ENCODE measurements at regions not wholly inside any gene's neighbourhood (a gene's known extent, or its start where the extent isn't known, plus 50 kb on each side); places are given as distances from the start of the nearest gene placed in this dataset.

GRCh38 chr12:75818863-75819262 is 212.7 kb downstream of the PHLDA1 start:
- intact Hi-C loops (cut with micrococcal nuclease): loop anchor here (5.0 kb wide), 2 partner anchors 133 to 252 kb away; no protein-coding TSS in a partner anchor
- Histone ChIP-seq H2AK5ac (ENCODE audit: low read depth, low read length) (peak overlapping the region; percentile 91; the same call in 1 of the 2 replicates), H2BK120ac (ENCODE audit: low read depth, low read length) (peak overlapping the region; percentile 96), H3K9me1 (ENCODE audit: insufficient read depth, low read length) (peaks cover 32% of the 10 kb centered on the region), H3K27ac (ENCODE audit: insufficient read depth, low read length) (peak overlapping the region; percentile 97; the same call in 1 of the 2 replicates), H2BK5ac (ENCODE audit: low read depth, low read length, poor library complexity, severe bottlenecking) (peak overlapping the region; percentile 73), H3K79me1 (ENCODE audit: low read depth in 1 of 2, low read length in 2 of 2) (peaks cover 13 to 17% of the 10 kb centered on the region in 2 experiments; a peak in 3 of 4 replicates), H2AK9ac (replicated peaks; ENCODE audit: low read depth, low read length, poor library complexity) (no peak overlapping the region), H2AFZ (replicated peaks; ENCODE audit: low read length, poor library complexity) (no peak overlapping the region), H3K4me3 (ENCODE audit: insufficient read depth, low read depth, low read length) (no peak overlapping the region), H4K5ac (ENCODE audit: low read depth, low read length) (peak overlapping the region; percentile 96; the same call in 1 of the 2 replicates), H3K14ac (replicated peaks; ENCODE audit: low read depth, low read length) (peak overlapping the region; percentile 95), H3K18ac (ENCODE audit: low read depth, low read length) (peak overlapping the region; percentile 97), H3K36me3 (ENCODE audit: control insufficient read depth, insufficient read depth, low read length) (no peaks in the 10 kb centered on the region), H2BK20ac (ENCODE audit: low read depth, low read length) (peak overlapping the region; percentile 87; the same call in 1 of the 2 replicates), H2BK15ac (ENCODE audit: low read depth, low read length) (peak overlapping the region; percentile 97), H3K4me1 (ENCODE audit: control insufficient read depth, insufficient read depth, low read length) (peaks cover 34% of the 10 kb centered on the region), H4K91ac (ENCODE audit: insufficient read depth, low read depth, low read length) (peak overlapping the region; percentile 92), H3K4ac (ENCODE audit: low read depth, low read length) (peak overlapping the region; percentile 94; the same call in 1 of the 2 replicates), H3K9me3 (ENCODE audit: control insufficient read depth, insufficient read depth, low read length) (no peaks in the 10 kb centered on the region), H4K8ac (ENCODE audit: low read depth in 2 of 2, low read length in 2 of 2) (peak overlapping the region; percentile 77 to 88; a peak in 3 of 4 replicates), H3K9ac (ENCODE audit: low read depth, low read length) (no peak overlapping the region), H3K56ac (ENCODE audit: extremely low read depth, insufficient read depth, low read length) (peak overlapping the region; percentile 68; the same call in 1 of the 2 replicates), H3K4me2 (ENCODE audit: low read depth, low read length) (no peak overlapping the region), H4K20me1 (ENCODE audit: insufficient read depth, low read length) (no peaks in the 10 kb centered on the region), H3K27me3 (ENCODE audit: control insufficient read depth, insufficient read depth, low read length) (no peaks in the 10 kb centered on the region), H3K23ac (ENCODE audit: low read depth, low read length) (peak overlapping the region; percentile 73; the same call in 1 of the 2 replicates)
- ChIA-PET CTCF (interaction anchor here (0.7 kb wide), 1 partner anchor 64 kb away, joined by 3 read pairs; no protein-coding TSS in a partner anchor), POLR2A (ENCODE audit: unreplicated experiment) (no interaction called here)
- TF ChIP-seq USF2 (IDR thresholded peaks at IDR 0.05; ENCODE audit: low read depth, low read length) (no peak), CHD1 (IDR thresholded peaks at IDR 0.05; ENCODE audit: low read depth, low read length) (no peak), RFX5 (IDR thresholded peaks at IDR 0.05; ENCODE audit: low read depth, low read length) (no peak), RCOR1 (IDR thresholded peaks at IDR 0.05; ENCODE audit: insufficient replicate concordance, low read length) (no peak), CTCF (conservative IDR thresholded peaks at IDR 0.05; ENCODE audit: low read depth, low read length) (no peak), FOS (IDR thresholded peaks at IDR 0.05; ENCODE audit: low read depth, low read length) (no peak), MAFK (IDR thresholded peaks at IDR 0.05; ENCODE audit: low read depth, low read length) (no peak), SMC3 (IDR thresholded peaks at IDR 0.05; ENCODE audit: low read depth, low read length) (no peak), NFE2L2 (IDR thresholded peaks at IDR 0.05; ENCODE audit: low read depth, low read length) (no peak), BHLHE40 (IDR thresholded peaks at IDR 0.05; ENCODE audit: low read depth, low read length) (no peak), CEBPB (IDR thresholded peaks at IDR 0.05; ENCODE audit: low read depth, low read length) (no peak), MAZ (IDR thresholded peaks at IDR 0.05; ENCODE audit: borderline replicate concordance, low read depth, low read length) (no peak)
- in situ Hi-C loops (cut with MboI; ENCODE audit: low sequenced_read_pairs): loop anchor here (5.0 kb wide), 1 partner anchor 208 kb away; no protein-coding TSS in a partner anchor
- dilution Hi-C loops (cut with HindIII; ENCODE audit: low sequenced_read_pairs, unreplicated experiment): no loop called here
- BruUV-seq (replicated peaks): no TSS peak
- ATAC-seq (ENCODE audit: low read depth) (peak; percentile 50), DNase-seq (peak; percentile 55)
